Spinal cord (tissue), 9 donors: ENCODE measurements at regions not wholly inside any gene's neighbourhood (a gene's known extent, or its start where the extent isn't known, plus 50 kb on each side); places are given as distances from the start of the nearest gene placed in this dataset.
A peak's percentile ranks its signal among the peaks of the same experiment; 100 is the strongest.
"Not testable (repeated sequence)": the region's sequence is repeated elsewhere in the genome, so short reads cannot be mapped to it uniquely, and the experiment has no call there.

Experiments
- DNase-seq, 6 donors: peaks; one replicate each; pipeline versions ENCODE4 v3.0.0 to v3.0.0-alpha.2; 2013 to 2015; ENCODE audit warnings: low spot score in 6 of 6, low read depth in 4 of 6
- H3K27ac ChIP-seq: one replicate; pipeline ENCODE4 v1.5.1; 2013; ENCODE audit warnings: low read depth, low read length, control low read depth
- H3K27me3 ChIP-seq: one replicate; pipeline ENCODE4 v1.6.1; 2013; ENCODE audit warnings: low read length; ENCODE audit not compliant: control insufficient read depth, insufficient read depth
- H3K36me3 ChIP-seq: one replicate; pipeline ENCODE4 v1.6.1; 2013; ENCODE audit warnings: low read length; ENCODE audit not compliant: control insufficient read depth, insufficient read depth
- H3K4me1 ChIP-seq: one replicate; pipeline ENCODE4 v1.6.1; 2013; ENCODE audit warnings: low read length; ENCODE audit not compliant: control insufficient read depth, insufficient read depth
- H3K4me3 ChIP-seq: one replicate; pipeline ENCODE4 v1.5.1; 2013; ENCODE audit warnings: low read depth, low read length, control low read depth
- H3K9me3 ChIP-seq: one replicate; pipeline ENCODE4 v1.6.1; 2013; ENCODE audit warnings: low read length; ENCODE audit not compliant: control insufficient read depth, insufficient read depth
- WGBS: methylation state at CpG from one replicate; pipeline ENCODE4 v1.1.5; 2013; ENCODE audit warnings: missing lambda C conversion rate; ENCODE audit not compliant: insufficient coverage; 5-methylcytosine and 5-hydroxymethylcytosine counted together
- donor health status: healthy.

DNA sequence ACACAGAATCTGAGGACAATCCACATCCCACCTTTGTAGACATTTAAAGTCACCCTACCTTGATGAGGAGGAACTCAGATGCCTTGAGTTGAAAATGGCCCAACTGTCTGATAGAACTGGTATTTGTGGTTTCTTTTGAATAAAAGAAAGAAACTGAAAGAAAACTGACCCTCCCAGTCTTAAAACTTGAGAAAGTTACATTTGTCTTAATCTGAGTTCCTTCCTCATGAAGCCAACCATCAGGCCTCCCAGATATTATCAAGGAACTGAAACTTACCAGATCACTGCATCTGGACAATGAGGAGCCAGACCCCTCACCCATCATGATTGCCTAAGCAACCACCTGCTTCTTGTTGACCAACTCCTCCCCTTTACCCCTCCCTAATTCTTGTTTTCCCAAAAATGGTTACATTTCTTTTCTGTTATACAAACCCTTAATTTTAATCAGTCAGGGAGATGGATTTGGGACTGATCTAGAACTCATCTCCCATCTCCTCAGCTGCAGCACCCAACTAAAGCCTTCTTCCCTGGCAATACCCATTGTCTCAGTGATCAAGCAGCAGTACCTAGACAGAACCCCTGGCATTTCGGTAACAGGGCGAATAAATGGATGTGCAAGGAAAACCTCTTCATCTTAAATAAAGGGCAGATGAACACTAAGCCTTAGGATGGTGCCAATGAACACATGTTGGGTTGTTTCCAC lies 72.0 kb upstream of the RESF1 start:
- Histone ChIP-seq H3K27me3 (no peaks in the 10 kb centered on the region), H3K4me1 (no peaks in the 10 kb centered on the region), H3K27ac (no peak overlapping the region), H3K36me3 (no peaks in the 10 kb centered on the region), H3K4me3 (no peak overlapping the region), H3K9me3 (no peaks in the 10 kb centered on the region)
- DNase-seq, result no peak
- WGBS, result no CpG with 5 or more reads among the region's 2 CpGs

- not testable (repeated sequence) for H3K27ac ChIP-seq, H3K27me3 ChIP-seq, H3K9me3 ChIP-seq, H3K4me1 ChIP-seq, H3K36me3 ChIP-seq, DNase-seq, H3K4me3 ChIP-seq
- WGBS, result 92% methylated on average over 2 of the region's 6 CpGs
Observed at GRCh38 chr12:31882682-31883081, 76.5 kb upstream of the RESF1 start.

- DNase-seq, result peak in 1 of 6 donors; percentile 45
- H3K4me1 ChIP-seq, result no peaks in the 10 kb centered on the region
- no peak overlapping the region for H3K27ac ChIP-seq
- H3K9me3 ChIP-seq, result no peaks in the 10 kb centered on the region
- no peak overlapping the region for H3K4me3 ChIP-seq
- H3K27me3 ChIP-seq, result no peaks in the 10 kb centered on the region
- no peaks in the 10 kb centered on the region for H3K36me3 ChIP-seq
Observed at GRCh38 chr12:31880340-31880739, 78.9 kb upstream of the RESF1 start.

DNA sequence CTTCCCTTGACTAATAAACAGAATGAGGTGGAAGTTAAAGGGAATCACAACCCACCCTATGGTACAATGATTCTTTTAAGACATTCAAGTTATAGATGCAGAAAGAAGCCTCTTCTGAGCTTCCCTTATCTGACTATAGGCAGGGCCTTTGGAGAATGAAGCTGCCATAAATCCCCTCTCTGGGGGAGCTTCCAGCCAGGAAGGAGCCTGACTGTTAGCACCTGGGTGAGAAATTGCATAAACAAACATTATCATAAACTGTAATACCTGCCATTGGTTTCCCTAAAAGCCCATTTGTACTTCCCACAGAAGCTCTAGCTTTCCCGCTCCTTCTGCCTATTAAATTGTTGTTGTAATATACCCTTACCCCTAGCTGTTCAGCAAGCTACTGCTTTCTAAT lies 81.3 kb upstream of the RESF1 start:
- Histone ChIP-seq H3K9me3 (no peaks in the 10 kb centered on the region), H3K4me3 (no peak overlapping the region), H3K36me3 (no peaks in the 10 kb centered on the region), H3K27me3 (no peaks in the 10 kb centered on the region), H3K4me1 (no peaks in the 10 kb centered on the region), H3K27ac (no peak overlapping the region)
- DNase-seq, result peak in 1 of 6 donors; percentile 10
- no CpG with 5 or more reads among the region's 1 CpG for WGBS

- no peak overlapping the region for H3K4me3 ChIP-seq
- DNase-seq, result no peak
- no peaks in the 10 kb centered on the region for H3K36me3 ChIP-seq
- no peak overlapping the region for H3K27ac ChIP-seq
- no peaks in the 10 kb centered on the region for H3K27me3 ChIP-seq
- no peaks in the 10 kb centered on the region for H3K4me1 ChIP-seq
- no peaks in the 10 kb centered on the region for H3K9me3 ChIP-seq
- WGBS, result 91% methylated on average over 5 of the region's 13 CpGs
Observed at GRCh38 chr12:31876568-31877424, 82.4 kb upstream of the RESF1 start.

DNA sequence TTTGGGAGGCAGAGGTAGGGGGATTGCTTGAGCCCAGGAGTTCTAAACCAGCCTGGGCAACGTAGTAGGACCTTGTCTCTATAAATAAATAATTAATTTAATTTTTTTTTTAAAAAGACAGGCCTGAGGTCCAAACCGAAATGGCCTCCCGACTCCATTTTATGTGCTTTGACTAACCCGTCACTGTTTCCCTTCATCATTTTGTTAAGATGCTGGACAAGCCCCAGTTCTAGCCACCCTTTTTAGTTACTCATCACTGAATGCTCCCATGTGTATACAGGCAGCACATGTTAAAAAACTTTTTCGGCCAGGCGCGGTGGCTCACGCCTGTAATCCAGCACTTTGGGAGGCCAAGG lies 83.6 kb upstream of the RESF1 start:
- Histone ChIP-seq H3K4me1 (no peaks in the 10 kb centered on the region), H3K9me3 (no peaks in the 10 kb centered on the region), H3K27me3 (no peaks in the 10 kb centered on the region), H3K36me3 (no peaks in the 10 kb centered on the region), H3K4me3 (no peak overlapping the region), H3K27ac (no peak overlapping the region)
- 98% methylated on average over 7 of the region's 8 CpGs for WGBS
- no peak for DNase-seq

GRCh38 chr12:31874961-31875608 lies 84.1 kb upstream of the RESF1 start:
- Histone ChIP-seq H3K27me3 (no peaks in the 10 kb centered on the region), H3K27ac (no peak overlapping the region), H3K4me1 (no peaks in the 10 kb centered on the region), H3K4me3 (no peak overlapping the region), H3K36me3 (no peaks in the 10 kb centered on the region), H3K9me3 (no peaks in the 10 kb centered on the region)
- DNase-seq, result no peak
- 40% methylated on average over 3 of the region's 6 CpGs for WGBS

DNA sequence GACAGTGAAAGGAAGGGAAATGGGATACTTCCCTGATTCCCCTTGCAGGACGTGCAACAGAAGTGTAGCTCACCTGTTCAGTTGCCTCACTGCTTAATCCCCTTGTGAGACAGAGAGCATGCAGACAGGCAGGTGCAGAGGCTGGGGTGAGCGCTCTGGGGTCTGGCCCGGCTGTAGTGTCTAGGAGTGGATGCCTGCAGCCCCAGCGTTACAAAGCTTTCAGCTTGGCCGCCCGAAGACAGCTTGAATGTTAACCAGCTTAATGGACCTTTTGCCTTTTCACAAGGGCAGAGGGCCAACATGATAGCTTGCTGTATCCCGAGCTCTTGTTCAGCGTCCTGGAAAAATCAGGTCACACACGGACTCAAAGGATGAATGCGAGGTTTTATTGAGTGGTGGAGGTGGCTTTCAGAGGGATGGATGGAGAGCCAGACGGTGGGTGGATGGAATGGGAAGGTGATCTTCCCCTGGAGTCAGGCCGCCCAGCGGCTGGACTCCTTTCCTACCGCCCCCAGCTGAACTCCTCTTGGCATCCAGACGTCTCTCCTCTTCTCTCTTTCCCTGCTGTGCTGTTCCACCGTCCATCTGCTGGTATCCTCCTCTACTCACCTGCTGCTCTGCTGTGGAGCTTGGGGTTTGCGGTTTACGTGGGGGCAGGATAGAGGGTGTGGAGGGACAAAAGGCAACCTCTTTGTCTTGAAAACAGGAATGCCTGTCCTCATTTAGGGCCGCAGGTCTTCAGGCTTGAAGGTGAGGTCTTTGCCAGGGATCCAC lies 86.2 kb upstream of the RESF1 start:
- H3K9me3 ChIP-seq, result no peaks in the 10 kb centered on the region
- H3K27ac ChIP-seq, result no peak overlapping the region
- no peaks in the 10 kb centered on the region for H3K4me1 ChIP-seq
- H3K36me3 ChIP-seq, result no peaks in the 10 kb centered on the region
- WGBS, result 64% methylated on average over 9 of the region's 19 CpGs
- DNase-seq, result no peak
- H3K27me3 ChIP-seq, result no peaks in the 10 kb centered on the region
- no peak overlapping the region for H3K4me3 ChIP-seq

DNA sequence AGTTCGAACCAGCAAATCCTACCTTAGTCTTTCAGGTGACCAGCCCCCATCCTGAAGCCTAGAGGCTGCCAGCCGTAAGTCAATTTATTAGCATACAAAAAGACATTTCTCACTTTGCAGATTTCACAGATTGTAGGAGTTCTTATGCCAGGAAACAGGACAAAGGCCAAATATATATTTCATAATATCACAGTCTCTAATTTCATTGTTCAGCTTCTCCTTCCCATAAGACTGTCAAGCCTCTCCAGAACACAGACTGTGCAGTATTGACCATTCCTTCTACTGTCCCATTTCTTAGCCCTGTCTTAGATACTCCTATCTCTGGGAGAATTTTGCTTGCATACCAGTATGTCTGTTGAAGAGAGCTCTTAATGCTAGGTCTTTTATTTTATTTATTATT lies 89.2 kb upstream of the RESF1 start:
- no peak for DNase-seq
- Histone ChIP-seq H3K4me3 (no peak overlapping the region), H3K36me3 (no peaks in the 10 kb centered on the region), H3K27me3 (no peaks in the 10 kb centered on the region), H3K4me1 (no peaks in the 10 kb centered on the region), H3K9me3 (no peaks in the 10 kb centered on the region), H3K27ac (no peak overlapping the region)
- 86% methylated on average over 1 of the region's 2 CpGs for WGBS
